ENCODE measurements at regions not wholly inside any gene's neighbourhood (a gene's known extent, or its start where the extent isn't known, plus 50 kb on each side); places are given as distances from the start of the nearest gene placed in this dataset.

- no peak for TF ChIP-seq CTCF (IDR thresholded peaks at IDR 0.05)
- TF ChIP-seq POLR2A (IDR thresholded peaks at IDR 0.05), result no peak
These were observed 51.8 kb upstream of the IGLL5 start for GRCh38 chr22:22835771-22836291.
